Caki2 (cell line): ENCODE measurements at regions not wholly inside any gene's neighbourhood (a gene's known extent, or its start where the extent isn't known, plus 50 kb on each side); places are given as distances from the start of the nearest gene placed in this dataset.

Experiments
- DNase-seq: peaks from one replicate; pipeline ENCODE4 v3.0.0-alpha.2; 2015; ENCODE audit warnings: low read depth
- in situ Hi-C: cut with HindIII; loops from 2 replicates; pipeline ENCODE4 v1.10.0; 2016; ENCODE audit warnings: low sequenced_read_pairs, low pct_unique_long_range_greater_than_20kb, mixed read lengths

GRCh38 chr11:80455818-80456217 lies 1015.0 kb upstream of the TENM4 start:
- no peak for DNase-seq
- in situ Hi-C loops, result no loop called here

- no peak for DNase-seq
- in situ Hi-C loops, result no loop called here
These were observed 1010.3 kb upstream of the TENM4 start for GRCh38 chr11:80451105-80451504.

GRCh38 chr11:80448709-80449108 lies 1007.9 kb upstream of the TENM4 start:
- in situ Hi-C loops, result no loop called here
- no peak for DNase-seq

- DNase-seq, result no peak
- in situ Hi-C loops, result no loop called here
These were observed 1002.3 kb upstream of the TENM4 start for GRCh38 chr11:80443177-80443576.

- no peak for DNase-seq
- in situ Hi-C loops, result no loop called here
These were observed 1001.0 kb upstream of the TENM4 start for GRCh38 chr11:80441821-80442220.

GRCh38 chr11:80440835-80441234 lies 1000.0 kb upstream of the TENM4 start:
- in situ Hi-C loops, result no loop called here
- no peak for DNase-seq

- in situ Hi-C loops, result no loop called here
- DNase-seq, result no peak
These were observed 995.7 kb upstream of the TENM4 start for GRCh38 chr11:80436547-80436946.

- no peak for DNase-seq
- in situ Hi-C loops, result no loop called here
These were observed 994.5 kb upstream of the TENM4 start for GRCh38 chr11:80435345-80435744.

- in situ Hi-C loops, result no loop called here
- DNase-seq, result no peak
These were observed 991.2 kb upstream of the TENM4 start for GRCh38 chr11:80432057-80432456.

GRCh38 chr11:80424012-80424695 lies 983.3 kb upstream of the TENM4 start:
- no peak for DNase-seq
- in situ Hi-C loops, result no loop called here

GRCh38 chr11:80420374-80420773 lies 979.5 kb upstream of the TENM4 start:
- in situ Hi-C loops, result no loop called here
- no peak for DNase-seq

- no peak for DNase-seq
These were observed 976.9 kb upstream of the TENM4 start for GRCh38 chr11:80417681-80418080.

GRCh38 chr11:80415580-80415979 lies 974.8 kb upstream of the TENM4 start:
- in situ Hi-C loops, result no loop called here
- DNase-seq, result no peak

More at GRCh38 chr11:80417681-80418080, 976.9 kb upstream of the TENM4 start:
- in situ Hi-C loops, result no loop called here

- no peak for DNase-seq
- in situ Hi-C loops, result no loop called here
These were observed 973.6 kb upstream of the TENM4 start for GRCh38 chr11:80414181-80415165.

GRCh38 chr11:80412604-80413003 lies 971.8 kb upstream of the TENM4 start:
- in situ Hi-C loops, result no loop called here
- no peak for DNase-seq

- DNase-seq, result no peak
- in situ Hi-C loops, result no loop called here
These were observed 952.4 kb upstream of the TENM4 start for GRCh38 chr11:80393210-80393609.

- no peak for DNase-seq
- in situ Hi-C loops, result no loop called here
These were observed 949.7 kb upstream of the TENM4 start for GRCh38 chr11:80390505-80390904.

GRCh38 chr11:80388536-80388935 lies 947.7 kb upstream of the TENM4 start:
- in situ Hi-C loops, result no loop called here
- no peak for DNase-seq

GRCh38 chr11:80388130-80388529 lies 947.3 kb upstream of the TENM4 start:
- DNase-seq, result no peak

More at GRCh38 chr11:80388130-80388529, 947.3 kb upstream of the TENM4 start:
- in situ Hi-C loops, result no loop called here
